GM12892 (cell line): ENCODE measurements at regions not wholly inside any gene's neighbourhood (a gene's known extent, or its start where the extent isn't known, plus 50 kb on each side); places are given as distances from the start of the nearest gene placed in this dataset.

Experiments used
- POLR2A ChIP-seq: IDR thresholded peaks from 2 replicates; pipeline ENCODE4 v1.6.1; 2011; ENCODE audit warnings: low read depth, low read length, control low read depth
- POLR2AphosphoS5 ChIP-seq: IDR thresholded peaks from 2 replicates; pipeline ENCODE4 v1.6.1; 2011; ENCODE audit warnings: low read depth, low read length, control low read depth
- TAF1 ChIP-seq: IDR thresholded peaks from 2 replicates; pipeline ENCODE4 v1.6.1; 2011; ENCODE audit warnings: low read depth, mild to moderate bottlenecking, control low read depth, low read length, borderline replicate concordance

DNA sequence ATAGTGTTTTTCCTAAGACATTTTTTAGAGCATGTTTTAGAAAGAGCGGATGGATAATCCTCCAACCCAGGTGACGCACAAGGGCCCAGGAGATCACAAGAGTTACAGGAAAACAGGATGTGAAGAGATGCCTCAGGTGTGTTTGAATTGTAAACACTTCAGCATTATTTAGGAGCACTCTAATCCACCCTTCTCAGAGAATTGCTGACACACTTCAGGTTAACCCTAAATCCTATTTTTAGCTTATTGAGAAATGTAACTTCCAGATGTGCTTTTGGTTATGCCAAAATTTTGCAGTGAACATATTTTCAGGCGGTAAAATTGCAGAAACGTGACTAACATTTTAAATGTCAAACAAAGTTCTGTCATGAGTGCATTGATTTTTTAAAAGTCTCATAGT lies 755.4 kb upstream of the CTNND2 start:
- TF ChIP-seq POLR2A (no peak), POLR2AphosphoS5 (no peak), TAF1 (no peak)
